A549 (cell line): ENCODE measurements at regions not wholly inside any gene's neighbourhood (a gene's known extent, or its start where the extent isn't known, plus 50 kb on each side); places are given as distances from the start of the nearest gene placed in this dataset.

Source experiments
- ATAC-seq, 2 experiments: fragments of 200-7000 bp in 1 of 2; fragments of >200 bp in 1 of 2; cut with Nextera tagmentation in 1 of 2; cut with Tn5 transposase in 1 of 2; 3 replicates each; pipeline versions ENCODE4 v1.8.0 to v1.9.1; 2018 to 2020; ENCODE audit warnings: mild to moderate bottlenecking in 1 of 2, moderate library complexity in 1 of 2
- CTCF ChIA-PET: fragments of 300-600 bp; sonication (Branson Sonifier 250); formaldehyde crosslinking; extraction: SDS; loops from one replicate; lab custom pipeline; 2021; ENCODE audit warnings: antibody characterized with exemption, inconsistent platforms; lab: Yijun Ruan, JAX
- POLR2A ChIA-PET: fragments of 350-600 bp; formaldehyde crosslinking; extraction: SDS; loops from one replicate; lab custom pipeline; 2021; ENCODE audit warnings: antibody characterized with exemption, inconsistent platforms; lab: Yijun Ruan, JAX
- DNase-seq, 2 experiments: peaks; one replicate each; pipeline versions ENCODE4 v3.0.0 to v3.0.0-alpha.2; 2011 to 2016; ENCODE audit warnings: low read depth in 1 of 2, low spot score in 1 of 2
- FAIRE-seq: peaks from 2 replicates; lab custom pipeline; 2011; peaks lifted over from hg19 to GRCh38; lab: Jason Lieb, UNC
- H3K27ac ChIP-seq, 2 experiments: fragments of >200 bp; sonication (Bioruptor Twin); formaldehyde crosslinking; 3 replicates each; pipeline ENCODE4 v1.5.1; 2016 to 2017
- H3K4me1 ChIP-seq: fragments of >200 bp; sonication (Bioruptor Twin); formaldehyde crosslinking; 3 replicates; pipeline ENCODE4 v1.6.1; 2016
- H3K4me2 ChIP-seq: fragments of >200 bp; sonication (Bioruptor Twin); formaldehyde crosslinking; 3 replicates; pipeline ENCODE4 v1.6.1; 2016
- H3K4me3 ChIP-seq: fragments of >200 bp; sonication (Bioruptor Twin); formaldehyde crosslinking; 3 replicates; pipeline ENCODE4 v1.5.1; 2016
- H3K9me3 ChIP-seq: fragments of >200 bp; sonication (Bioruptor Twin); formaldehyde crosslinking; 3 replicates; pipeline ENCODE4 v1.6.1; 2016
- BCL3 ChIP-seq: fragments of >200 bp; sonication (Bioruptor Twin); formaldehyde crosslinking; IDR thresholded peaks from 3 replicates; pipeline ENCODE4 v1.6.1; 2016
- CBX8 ChIP-seq: fragments of 200-600 bp; sonication (generic); IDR thresholded peaks from 2 replicates; pipeline ENCODE4 v1.6.1; 2016
- CHD2 ChIP-seq: fragments of 150-350 bp; IDR thresholded peaks from 2 replicates; pipeline ENCODE4 v1.6.1; 2014; ENCODE audit warnings: low read length; ENCODE audit not compliant: partially characterized antibody
- CHD4 ChIP-seq: fragments of 200-600 bp; sonication (generic); IDR thresholded peaks from 2 replicates; pipeline ENCODE4 v1.6.1; 2016; ENCODE audit warnings: antibody characterized with exemption, mild to moderate bottlenecking, borderline replicate concordance
- EHF ChIP-seq: fragments of 250-450 bp; sonication (Bioruptor Pico); IDR thresholded peaks from 2 replicates; pipeline ENCODE4 v1.5.0; 2020; ENCODE audit warnings: mild to moderate bottlenecking
- EHMT2 ChIP-seq: fragments of 200-600 bp; sonication (generic); IDR thresholded peaks from 2 replicates; pipeline ENCODE4 v1.6.1; 2016; ENCODE audit warnings: antibody characterized with exemption, low read depth, mild to moderate bottlenecking, moderate library complexity
- GATA3 ChIP-seq: IDR thresholded peaks from 2 replicates; pipeline ENCODE4 v1.6.1; 2012; ENCODE audit warnings: borderline replicate concordance
- HDAC2 ChIP-seq: fragments of 200-600 bp; sonication (generic); IDR thresholded peaks from 2 replicates; pipeline ENCODE4 v1.6.1; 2016
- HES2 ChIP-seq: fragments of >200 bp; sonication (Bioruptor Twin); formaldehyde crosslinking; IDR thresholded peaks from 2 replicates; pipeline ENCODE4 v1.6.1; 2016
- HEYL ChIP-seq: fragments of 250-450 bp; sonication (Bioruptor Pico); IDR thresholded peaks from 2 replicates; pipeline ENCODE4 v1.8.0; 2021; ENCODE audit warnings: mild to moderate bottlenecking, moderate library complexity
- HMGXB4 ChIP-seq: fragments of 250-450 bp; sonication (Bioruptor Pico); IDR thresholded peaks from 2 replicates; pipeline ENCODE4 v1.5.0; 2021; ENCODE audit warnings: mild to moderate bottlenecking, moderate library complexity, borderline replicate concordance
- HOXA7 ChIP-seq: fragments of 250-450 bp; sonication (Bioruptor Pico); IDR thresholded peaks from 2 replicates; pipeline ENCODE4 v1.5.0; 2020; ENCODE audit warnings: mild to moderate bottlenecking, moderate library complexity
- HOXB13 ChIP-seq: fragments of 250-450 bp; sonication (Bioruptor Pico); IDR thresholded peaks from 2 replicates; pipeline ENCODE4 v1.5.0; 2020; ENCODE audit warnings: low read depth, mild to moderate bottlenecking, moderate library complexity
- JUN ChIP-seq, 2 experiments: fragments of >200 bp; sonication (Bioruptor Twin); formaldehyde crosslinking; IDR thresholded peaks; 2 replicates in 1 of 2; 3 replicates in 1 of 2; pipeline ENCODE4 v1.6.1; 2016 to 2017
- MAFK ChIP-seq: fragments of 450-650 bp; IDR thresholded peaks from 2 replicates; pipeline ENCODE4 v1.6.1; 2014; ENCODE audit not compliant: partially characterized antibody
- MAX ChIP-seq: IDR thresholded peaks from 2 replicates; pipeline ENCODE4 v1.6.1; 2012
- MAZ ChIP-seq: fragments of 150-350 bp; IDR thresholded peaks from 2 replicates; pipeline ENCODE4 v1.6.1; 2014; ENCODE audit warnings: antibody characterized with exemption, low read depth, low read length, borderline replicate concordance
- POLR2A ChIP-seq: IDR thresholded peaks from 2 replicates; pipeline ENCODE4 v1.6.1; 2012; ENCODE audit warnings: mild to moderate bottlenecking, low read length
- RARB ChIP-seq: fragments of 250-450 bp; sonication (Bioruptor Pico); IDR thresholded peaks from 2 replicates; pipeline ENCODE4 v1.8.0; 2021; ENCODE audit warnings: mild to moderate bottlenecking, moderate library complexity
- RNF2 ChIP-seq: fragments of 200-600 bp; sonication (generic); IDR thresholded peaks from 2 replicates; pipeline ENCODE4 v1.6.1; 2016; ENCODE audit warnings: low read depth, mild to moderate bottlenecking, antibody characterized with exemption, moderate library complexity, borderline replicate concordance
- SMC3 ChIP-seq: fragments of >200 bp; sonication (Bioruptor Twin); formaldehyde crosslinking; IDR thresholded peaks from 3 replicates; pipeline ENCODE4 v1.6.1; 2018; ENCODE audit warnings: inconsistent platforms
- TP53 ChIP-seq: fragments of 250-450 bp; sonication (Bioruptor Pico); IDR thresholded peaks from 2 replicates; pipeline ENCODE4 v1.5.0; 2021; ENCODE audit warnings: mild to moderate bottlenecking, moderate library complexity
- USF2 ChIP-seq: fragments of 450-650 bp; IDR thresholded peaks from 2 replicates; pipeline ENCODE4 v1.6.1; 2014; ENCODE audit warnings: antibody characterized with exemption
- ZSCAN20 ChIP-seq: fragments of 250-450 bp; sonication (Bioruptor Pico); IDR thresholded peaks from 2 replicates; pipeline ENCODE4 v1.8.0; 2022; ENCODE audit warnings: mild to moderate bottlenecking, moderate library complexity
- WGBS: methylation state at CpG from one replicate; pipeline ENCODE4 v1.1.6; 2017; ENCODE audit errors: missing lambda C conversion rate; 5-methylcytosine and 5-hydroxymethylcytosine counted together

- H3K4me1 ChIP-seq = no peaks in the 10 kb centered on the region
- WGBS = 6% methylated on average over 1 of the region's 1 CpG
- DNase-seq (no peak), ATAC-seq (no peak), FAIRE-seq (no peak)
- H3K4me2 ChIP-seq = no peak overlapping the region
- no peak overlapping the region for H3K4me3 ChIP-seq
- no peaks in the 10 kb centered on the region for H3K9me3 ChIP-seq
- POLR2A ChIA-PET = no interaction called here
- H3K27ac ChIP-seq = no peak overlapping the region
- no peak for TF ChIP-seq CHD4
- TF ChIP-seq ZSCAN20 (CRISPR knock-in tag) = no peak
- no peak for TF ChIP-seq EHF (CRISPR knock-in tag)
- no peak for TF ChIP-seq TP53 (CRISPR knock-in tag)
- TF ChIP-seq RNF2 = no peak
- no peak for TF ChIP-seq EHMT2
- TF ChIP-seq HOXB13 (CRISPR knock-in tag) = no peak
- no peak for TF ChIP-seq HES2
- TF ChIP-seq MAX = no peak
- TF ChIP-seq RARB (CRISPR knock-in tag) = no peak
- TF ChIP-seq SMC3 = no peak
- TF ChIP-seq BCL3 = no peak
- TF ChIP-seq MAFK = no peak
- TF ChIP-seq GATA3 = no peak
- TF ChIP-seq POLR2A = no peak
- no peak for TF ChIP-seq HOXA7 (CRISPR knock-in tag)
- TF ChIP-seq MAZ = no peak
- TF ChIP-seq CBX8 = no peak
- TF ChIP-seq CHD2 = no peak
- CTCF ChIA-PET = no interaction called here
Observed at GRCh38 chr18:39260565-39260964, 1695.0 kb upstream of the CELF4 start.

- TF ChIP-seq SMC3 (no peak), HEYL (CRISPR knock-in tag) (no peak), HMGXB4 (CRISPR knock-in tag) (no peak), HES2 (no peak), JUN (IDR thresholded peaks at IDR 0.05) (no peak), USF2 (no peak), HDAC2 (no peak)
- DNase-seq = no peak
- H3K4me2 ChIP-seq = no peak overlapping the region
- no peak overlapping the region for H3K27ac ChIP-seq
- ChIA-PET POLR2A (no interaction called here), CTCF (no interaction called here)
- ATAC-seq = no peak
- 11% methylated on average over 1 of the region's 1 CpG for WGBS
- FAIRE-seq = no peak
- no peaks in the 10 kb centered on the region for H3K9me3 ChIP-seq
- H3K4me1 ChIP-seq = no peaks in the 10 kb centered on the region
- H3K4me3 ChIP-seq = no peak overlapping the region
Observed at GRCh38 chr18:39259736-39260135, 1694.1 kb upstream of the CELF4 start.
